CD4-positive, CD25-positive, alpha-beta regulatory T cell (primary cell): ENCODE measurements at regions not wholly inside any gene's neighbourhood (a gene's known extent, or its start where the extent isn't known, plus 50 kb on each side); places are given as distances from the start of the nearest gene placed in this dataset.
A peak's percentile ranks its signal among the peaks of the same experiment; 100 is the strongest.

ENCODE experiments used
- ATAC-seq, 2 donors: fragments of 150-1000 bp; cut with Tn5 transposase; one replicate each; pipeline ENCODE4 v1.10.0; 2021; ENCODE audit warnings: low read depth in 2 of 2, moderate number of reproducible peaks in 2 of 2, moderate library complexity in 1 of 2
- DNase-seq, 3 donors: peaks; one replicate each; pipeline versions ENCODE4 v3.0.0 to v3.0.0-alpha.2; 2012 to 2022; ENCODE audit warnings: mixed read lengths in 1 of 3
- H3K27ac ChIP-seq: one replicate; pipeline ENCODE4 v1.7.0; 2013; ENCODE audit warnings: mild to moderate bottlenecking, low read length; ENCODE audit not compliant: insufficient read depth, poor library complexity, severe bottlenecking
- H3K27me3 ChIP-seq: one replicate; pipeline ENCODE4 v1.7.0; 2013; ENCODE audit warnings: low read length; ENCODE audit not compliant: control insufficient read depth, insufficient read depth
- H3K36me3 ChIP-seq: one replicate; pipeline ENCODE4 v1.7.0; 2013; ENCODE audit warnings: mild to moderate bottlenecking, low read length, moderate library complexity; ENCODE audit not compliant: control insufficient read depth, insufficient read depth
- H3K4me1 ChIP-seq: 2 replicates; pipeline ENCODE4 v1.7.0; 2013; ENCODE audit warnings: mild to moderate bottlenecking, low read length; ENCODE audit not compliant: insufficient read depth, control insufficient read depth, poor library complexity, severe bottlenecking
- H3K4me3 ChIP-seq: one replicate; pipeline ENCODE4 v1.7.0; 2013; ENCODE audit warnings: low read depth, mild to moderate bottlenecking, low read length, moderate library complexity
- H3K9me3 ChIP-seq, 2 experiments: 1 replicate in 1 of 2; 2 replicates in 1 of 2; pipeline ENCODE4 v1.7.0; 2013; ENCODE audit warnings: low read length in 2 of 2, mild to moderate bottlenecking in 1 of 2, moderate library complexity in 1 of 2; ENCODE audit not compliant: control insufficient read depth in 2 of 2
- H3K27ac Mint-ChIP-seq, 3 donors: one replicate each; pipeline ENCODE4 v1.8.0; 2020 to 2022; ENCODE audit warnings: mild to moderate bottlenecking in 3 of 3, mixed read lengths in 3 of 3, moderate library complexity in 2 of 3
- H3K27me3 Mint-ChIP-seq: one replicate; pipeline ENCODE4 v1.8.0; 2022; ENCODE audit warnings: mild to moderate bottlenecking, mixed read lengths
- H3K36me3 Mint-ChIP-seq: one replicate; pipeline ENCODE4 v1.8.0; 2020; ENCODE audit warnings: mixed read lengths
- H3K4me1 Mint-ChIP-seq, 4 donors: one replicate each; pipeline ENCODE4 v1.8.0; 2020 to 2022; ENCODE audit warnings: mixed read lengths in 4 of 4, mild to moderate bottlenecking in 1 of 4
- H3K4me3 Mint-ChIP-seq, 4 donors: one replicate each; pipeline ENCODE4 v1.8.0; 2020 to 2022; ENCODE audit warnings: mild to moderate bottlenecking in 4 of 4, mixed read lengths in 4 of 4, moderate library complexity in 3 of 4
- H3K9me3 Mint-ChIP-seq, 7 donors: one replicate each; pipeline ENCODE4 v1.8.0; 2020 to 2022; ENCODE audit warnings: mixed read lengths in 7 of 7, mild to moderate bottlenecking in 3 of 7, moderate library complexity in 2 of 7

GRCh38 chr5:93807846-93808245 lies 66.4 kb upstream of the POU5F2 start:
- Histone ChIP-seq H3K27me3 (no peaks in the 10 kb centered on the region), H3K9me3 (no peaks in the 10 kb centered on the region), H3K4me3 (no peak overlapping the region), H3K4me1 (no peaks in the 10 kb centered on the region), H3K27ac (no peak overlapping the region), H3K36me3 (no peaks in the 10 kb centered on the region)
- H3K36me3 Mint-ChIP-seq = peaks cover under 1% of the 10 kb centered on the region
- no peak for DNase-seq
- H3K4me3 Mint-ChIP-seq = no peak overlapping the region
- H3K27ac Mint-ChIP-seq = no peak overlapping the region
- peaks cover 0 to 5% (median under 1%) of the 10 kb centered on the region in 4 donors for H3K4me1 Mint-ChIP-seq
- H3K9me3 Mint-ChIP-seq = no peaks in the 10 kb centered on the region
- H3K27me3 Mint-ChIP-seq = no peaks in the 10 kb centered on the region
- ATAC-seq = no peak

GRCh38 chr5:93805616-93806379 lies 64.4 kb upstream of the POU5F2 start:
- ATAC-seq = no peak
- no peaks in the 10 kb centered on the region for H3K36me3 ChIP-seq
- Mint-ChIP-seq H3K36me3 (no peaks in the 10 kb centered on the region), H3K27ac (no peak overlapping the region), H3K4me1 (peaks cover 0 to 5% (median 1%) of the 10 kb centered on the region in 4 donors), H3K27me3 (no peaks in the 10 kb centered on the region), H3K9me3 (no peaks in the 10 kb centered on the region), H3K4me3 (no peak overlapping the region)
- H3K27me3 ChIP-seq = no peaks in the 10 kb centered on the region
- DNase-seq = no peak
- no peaks in the 10 kb centered on the region for H3K9me3 ChIP-seq
- H3K27ac ChIP-seq = no peak overlapping the region
- no peaks in the 10 kb centered on the region for H3K4me1 ChIP-seq
- no peak overlapping the region for H3K4me3 ChIP-seq

GRCh38 chr5:93800988-93801811 lies 59.8 kb upstream of the POU5F2 start:
- H3K27me3 Mint-ChIP-seq = no peaks in the 10 kb centered on the region
- Histone ChIP-seq H3K4me3 (no peak overlapping the region), H3K27ac (no peak overlapping the region), H3K27me3 (no peaks in the 10 kb centered on the region), H3K9me3 (no peaks in the 10 kb centered on the region), H3K36me3 (no peaks in the 10 kb centered on the region), H3K4me1 (no peaks in the 10 kb centered on the region)
- DNase-seq (peak in 2 of 3 donors; percentile 46 to 63), ATAC-seq (no peak)
- H3K9me3 Mint-ChIP-seq = no peaks in the 10 kb centered on the region
- H3K36me3 Mint-ChIP-seq = peaks cover 2% of the 10 kb centered on the region
- peaks cover 0 to 5% (median 0%) of the 10 kb centered on the region in 4 donors for H3K4me1 Mint-ChIP-seq
- H3K4me3 Mint-ChIP-seq = no peak overlapping the region
- H3K27ac Mint-ChIP-seq = no peak overlapping the region

- DNase-seq (no peak), ATAC-seq (no peak)
- Histone ChIP-seq H3K27ac (no peak overlapping the region), H3K9me3 (no peaks in the 10 kb centered on the region), H3K27me3 (no peaks in the 10 kb centered on the region), H3K4me3 (no peak overlapping the region), H3K4me1 (no peaks in the 10 kb centered on the region), H3K36me3 (peaks cover 8% of the 10 kb centered on the region)
- Mint-ChIP-seq H3K27ac (no peak overlapping the region), H3K36me3 (peaks cover 26% of the 10 kb centered on the region), H3K4me3 (no peak overlapping the region), H3K27me3 (no peaks in the 10 kb centered on the region), H3K4me1 (no peaks in the 10 kb centered on the region), H3K9me3 (no peaks in the 10 kb centered on the region)
These were observed 53.6 kb upstream of the POU5F2 start for GRCh38 chr5:93794954-93795353.

GRCh38 chr5:93793159-93793781 lies 51.9 kb upstream of the POU5F2 start:
- Histone ChIP-seq H3K9me3 (no peaks in the 10 kb centered on the region), H3K4me3 (no peak overlapping the region), H3K27ac (no peak overlapping the region), H3K27me3 (no peaks in the 10 kb centered on the region), H3K36me3 (peaks cover 8% of the 10 kb centered on the region), H3K4me1 (no peaks in the 10 kb centered on the region)
- DNase-seq (no peak), ATAC-seq (no peak)
- Mint-ChIP-seq H3K4me1 (peaks cover 0 to 5% (median 0%) of the 10 kb centered on the region in 4 donors), H3K27me3 (no peaks in the 10 kb centered on the region), H3K4me3 (no peak overlapping the region), H3K36me3 (peaks cover 26% of the 10 kb centered on the region), H3K27ac (no peak overlapping the region), H3K9me3 (no peaks in the 10 kb centered on the region)

- Histone ChIP-seq H3K9me3 (no peaks in the 10 kb centered on the region), H3K4me3 (no peak overlapping the region), H3K36me3 (peaks cover 8% of the 10 kb centered on the region), H3K4me1 (no peaks in the 10 kb centered on the region), H3K27me3 (no peaks in the 10 kb centered on the region), H3K27ac (no peak overlapping the region)
- H3K9me3 Mint-ChIP-seq = no peaks in the 10 kb centered on the region
- peaks cover 26% of the 10 kb centered on the region for H3K36me3 Mint-ChIP-seq
- H3K27ac Mint-ChIP-seq = no peak overlapping the region
- no peaks in the 10 kb centered on the region for H3K27me3 Mint-ChIP-seq
- ATAC-seq (no peak), DNase-seq (no peak)
- H3K4me3 Mint-ChIP-seq = no peak overlapping the region
- peaks cover 0 to 5% (median 0%) of the 10 kb centered on the region in 4 donors for H3K4me1 Mint-ChIP-seq
These were observed 50.1 kb upstream of the POU5F2 start for GRCh38 chr5:93791518-93791972.
